GM06990 (cell line): ENCODE measurements at regions not wholly inside any gene's neighbourhood (a gene's known extent, or its start where the extent isn't known, plus 50 kb on each side); places are given as distances from the start of the nearest gene placed in this dataset.

Experiments used
- DNase-seq: peaks from one replicate; pipeline ENCODE4 v3.0.0-alpha.2; 2011; ENCODE audit not compliant: insufficient read length; ENCODE audit errors: extremely low read depth
- H3K27me3 ChIP-seq: replicated peaks from 2 replicates; pipeline ENCODE4 v1.6.0; 2011; ENCODE audit warnings: low read length; ENCODE audit not compliant: control insufficient read depth, insufficient read depth
- H3K36me3 ChIP-seq: 2 replicates; pipeline ENCODE4 v1.5.1; 2011; ENCODE audit warnings: low read length; ENCODE audit not compliant: control insufficient read depth, insufficient read depth
- H3K4me3 ChIP-seq: replicated peaks from 2 replicates; pipeline ENCODE4 v1.5.1; 2011; ENCODE audit warnings: low read depth, mild to moderate bottlenecking, control low read depth, low read length
- TF ChIP-seq, protein P1 (sequence below): IDR thresholded peaks from 2 replicates; pipeline ENCODE4 v1.5.1; 2011; ENCODE audit warnings: low read length, control low read depth, mild to moderate bottlenecking, inconsistent platforms; ENCODE audit not compliant: insufficient read depth, poor library complexity, severe bottlenecking

- TF ChIP-seq, protein P1, sequence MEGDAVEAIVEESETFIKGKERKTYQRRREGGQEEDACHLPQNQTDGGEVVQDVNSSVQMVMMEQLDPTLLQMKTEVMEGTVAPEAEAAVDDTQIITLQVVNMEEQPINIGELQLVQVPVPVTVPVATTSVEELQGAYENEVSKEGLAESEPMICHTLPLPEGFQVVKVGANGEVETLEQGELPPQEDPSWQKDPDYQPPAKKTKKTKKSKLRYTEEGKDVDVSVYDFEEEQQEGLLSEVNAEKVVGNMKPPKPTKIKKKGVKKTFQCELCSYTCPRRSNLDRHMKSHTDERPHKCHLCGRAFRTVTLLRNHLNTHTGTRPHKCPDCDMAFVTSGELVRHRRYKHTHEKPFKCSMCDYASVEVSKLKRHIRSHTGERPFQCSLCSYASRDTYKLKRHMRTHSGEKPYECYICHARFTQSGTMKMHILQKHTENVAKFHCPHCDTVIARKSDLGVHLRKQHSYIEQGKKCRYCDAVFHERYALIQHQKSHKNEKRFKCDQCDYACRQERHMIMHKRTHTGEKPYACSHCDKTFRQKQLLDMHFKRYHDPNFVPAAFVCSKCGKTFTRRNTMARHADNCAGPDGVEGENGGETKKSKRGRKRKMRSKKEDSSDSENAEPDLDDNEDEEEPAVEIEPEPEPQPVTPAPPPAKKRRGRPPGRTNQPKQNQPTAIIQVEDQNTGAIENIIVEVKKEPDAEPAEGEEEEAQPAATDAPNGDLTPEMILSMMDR, result no peak
- Histone ChIP-seq H3K36me3 (no peaks in the 10 kb centered on the region), H3K4me3 (no peak overlapping the region), H3K27me3 (no peaks in the 10 kb centered on the region)
- DNase-seq, result no peak
These were observed 672.6 kb upstream of the GYPC start for GRCh38 chr2:125983364-125983763.

DNA sequence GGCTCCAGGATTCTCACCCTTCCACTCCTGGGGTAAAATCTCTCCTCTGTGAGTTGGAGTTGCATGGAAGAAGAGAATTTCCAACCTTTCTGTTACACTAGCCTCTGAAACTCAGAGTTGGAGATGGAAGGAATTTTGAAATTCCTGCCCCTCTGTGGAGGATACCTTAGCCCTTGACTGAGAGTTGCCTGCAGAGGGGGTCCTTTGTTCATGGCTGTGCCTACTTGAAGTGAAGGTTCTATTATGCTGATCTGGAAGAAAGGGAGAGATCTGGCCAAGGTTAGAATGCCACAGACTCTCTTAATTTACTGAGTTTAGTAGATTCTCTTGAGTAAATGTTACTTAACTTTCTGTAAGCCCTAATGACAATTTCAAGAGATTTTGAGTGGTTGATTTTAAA, 626.6 kb upstream of the GYPC start:
- TF ChIP-seq, protein P1, result no peak
- Histone ChIP-seq H3K4me3 (no peak overlapping the region), H3K27me3 (no peaks in the 10 kb centered on the region), H3K36me3 (no peaks in the 10 kb centered on the region)
- no peak for DNase-seq

DNA sequence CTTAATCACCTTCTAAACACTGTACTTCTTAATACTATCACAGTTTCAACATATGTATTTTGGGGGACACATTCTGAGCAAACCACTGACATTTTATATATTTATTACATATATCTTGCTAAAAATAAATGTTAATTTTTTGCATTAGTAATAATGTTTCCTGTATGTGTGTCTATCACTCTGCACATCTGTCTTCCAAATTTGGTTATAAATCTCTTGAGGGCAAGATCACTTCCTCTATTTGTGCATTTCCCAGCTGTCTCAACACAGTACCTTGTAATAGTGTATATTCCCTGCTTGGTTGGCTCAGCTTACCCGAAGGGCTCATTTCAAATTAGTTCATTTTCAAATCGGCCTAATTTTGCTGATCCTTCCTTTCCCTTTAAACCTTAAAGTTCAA, 617.1 kb upstream of the GYPC start:
- no peaks in the 10 kb centered on the region for H3K27me3 ChIP-seq
- no peak overlapping the region for H3K4me3 ChIP-seq
- TF ChIP-seq, protein P1, result no peak
- H3K36me3 ChIP-seq, result no peaks in the 10 kb centered on the region
- DNase-seq, result no peak

DNA sequence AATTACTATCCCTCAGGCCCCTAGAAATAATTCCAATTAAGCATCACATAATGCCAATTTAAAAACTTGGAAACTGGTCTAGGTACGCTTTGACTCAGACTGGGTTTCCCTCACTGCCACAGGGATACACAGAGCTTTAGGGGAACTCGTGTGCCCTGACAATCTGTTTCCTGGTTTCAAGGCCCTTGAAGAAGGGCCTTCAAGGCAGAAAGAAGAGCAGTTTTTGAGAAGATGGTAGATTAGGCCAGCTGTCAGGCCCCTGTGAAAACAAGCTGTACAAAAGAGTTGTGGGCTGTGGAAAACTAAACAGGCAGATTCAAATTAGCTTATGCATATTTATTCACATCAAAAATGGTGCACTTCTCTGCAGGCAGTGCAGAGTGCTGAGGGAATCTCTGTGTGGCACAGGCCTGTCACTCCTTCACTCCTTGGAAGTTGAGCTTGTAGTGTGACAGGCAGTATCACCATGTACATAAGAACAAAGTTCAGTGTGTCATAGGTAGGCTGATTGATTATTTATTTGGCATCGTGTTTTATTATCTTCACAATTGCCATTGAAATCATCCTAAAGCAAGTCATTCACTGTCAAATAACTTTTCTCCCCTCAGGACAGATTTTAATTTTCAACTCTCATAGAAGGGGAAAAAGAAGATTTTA, 614.4 kb upstream of the GYPC start:
- Histone ChIP-seq H3K4me3 (no peak overlapping the region), H3K27me3 (no peaks in the 10 kb centered on the region), H3K36me3 (no peaks in the 10 kb centered on the region)
- TF ChIP-seq, protein P1, result no peak
- no peak for DNase-seq

- TF ChIP-seq, protein P1, result no peak
- Histone ChIP-seq H3K27me3 (no peaks in the 10 kb centered on the region), H3K4me3 (no peak overlapping the region), H3K36me3 (no peaks in the 10 kb centered on the region)
- DNase-seq, result no peak
These were observed 613.9 kb upstream of the GYPC start for GRCh38 chr2:126042089-126042488.

GRCh38 chr2:126048719-126049118, 607.2 kb upstream of the GYPC start:
- Histone ChIP-seq H3K36me3 (no peaks in the 10 kb centered on the region), H3K27me3 (no peaks in the 10 kb centered on the region), H3K4me3 (no peak overlapping the region)
- DNase-seq, result no peak
- TF ChIP-seq, protein P1, result no peak
